ENCODE measurements at regions not wholly inside any gene's neighbourhood (a gene's known extent, or its start where the extent isn't known, plus 50 kb on each side); places are given as distances from the start of the nearest gene placed in this dataset.
"Not testable (repeated sequence)": the region's sequence is repeated elsewhere in the genome, so short reads cannot be mapped to it uniquely, and the experiment has no call there.

GRCh38 chr6:121770943-121771342 is 335.5 kb downstream of the GJA1 start:
- DNase-seq, result no peak

- DNase-seq, result no peak
Observed at GRCh38 chr6:121771937-121772720, 336.7 kb downstream of the GJA1 start.

- DNase-seq, result no peak
Observed at GRCh38 chr6:121776054-121776453, 340.6 kb downstream of the GJA1 start.

- no peak for DNase-seq
Observed at GRCh38 chr6:121780325-121781321, 345.2 kb downstream of the GJA1 start.

- DNase-seq, result no peak
Observed at GRCh38 chr6:121791396-121792315, 356.2 kb downstream of the GJA1 start.

GRCh38 chr6:121794630-121795029 is 359.2 kb downstream of the GJA1 start:
- no peak for DNase-seq

GRCh38 chr6:121797598-121797997 is 362.2 kb downstream of the GJA1 start:
- not testable (repeated sequence) for DNase-seq

- DNase-seq, result not testable (repeated sequence)
Observed at GRCh38 chr6:121798126-121798525, 362.7 kb downstream of the GJA1 start.

GRCh38 chr6:121799574-121799973 is 364.1 kb downstream of the GJA1 start:
- no peak for DNase-seq

- DNase-seq, result no peak
Observed at GRCh38 chr6:121800047-121800446, 364.6 kb downstream of the GJA1 start.

- no peak for DNase-seq
Observed at GRCh38 chr6:121806116-121806515, 370.7 kb downstream of the GJA1 start.

- DNase-seq, result no peak
Observed at GRCh38 chr6:121809211-121809610, 373.8 kb downstream of the GJA1 start.

- DNase-seq, result no peak
Observed at GRCh38 chr6:121810158-121811032, 374.9 kb downstream of the GJA1 start.

GRCh38 chr6:121811106-121811505 is 375.7 kb downstream of the GJA1 start:
- DNase-seq, result no peak

- DNase-seq, result no peak
Observed at GRCh38 chr6:121816361-121816760, 380.9 kb downstream of the GJA1 start.

- no peak for DNase-seq
Observed at GRCh38 chr6:121816906-121817540, 381.6 kb downstream of the GJA1 start.

- DNase-seq, result no peak
Observed at GRCh38 chr6:121823437-121823851, 388.0 kb downstream of the GJA1 start.

- no peak for DNase-seq
Observed at GRCh38 chr6:121826156-121826810, 390.8 kb downstream of the GJA1 start.

- no peak for DNase-seq
Observed at GRCh38 chr6:121828146-121828886, 392.9 kb downstream of the GJA1 start.

GRCh38 chr6:121830736-121831135 is 395.3 kb downstream of the GJA1 start:
- no peak for DNase-seq
